PC-9 (cell line): ENCODE measurements at regions not wholly inside any gene's neighbourhood (a gene's known extent, or its start where the extent isn't known, plus 50 kb on each side); places are given as distances from the start of the nearest gene placed in this dataset.

Source experiments
- BruUV-seq: library from RNA; stranded (reverse); fragments of 400-500 nt; replicated peaks from 2 replicates; lab custom pipeline; 2021; lab: Mats Ljungman, UMichigan
- CTCF ChIA-PET: fragments of 300-600 bp; sonication (Branson Sonifier 250); formaldehyde crosslinking; loops from one replicate; lab custom pipeline; 2022; ENCODE audit warnings: antibody characterized with exemption; lab: Charles Lee
- POLR2A ChIA-PET: fragments of 300-600 bp; sonication (Branson Sonifier 250); formaldehyde crosslinking; loops from one replicate; lab custom pipeline; 2022; ENCODE audit warnings: antibody characterized with exemption; ENCODE audit not compliant: unreplicated experiment; lab: Charles Lee
- DNase-seq, 2 experiments: peaks; one replicate each; pipeline versions ENCODE4 v3.0.0 to v3.0.0-alpha.2; 2015 to 2022; ENCODE audit warnings: mixed read lengths in 1 of 2
- H2AFZ ChIP-seq: fragments of 200-600 bp; sonication (generic); 2 replicates; pipeline ENCODE4 v1.8.1; 2017; ENCODE audit warnings: antibody characterized with exemption
- H3F3A ChIP-seq: fragments of 200-600 bp; sonication (generic); 2 replicates; pipeline ENCODE4 v1.8.1; 2017; ENCODE audit warnings: antibody characterized with exemption, mild to moderate bottlenecking, low read depth; ENCODE audit not compliant: insufficient read depth
- H3K27ac ChIP-seq: fragments of 200-600 bp; sonication (generic); 2 replicates; pipeline ENCODE4 v1.6.1; 2016; ENCODE audit warnings: mixed run types
- H3K27me3 ChIP-seq: fragments of 200-600 bp; sonication (generic); 2 replicates; pipeline ENCODE4 v1.6.1; 2016; ENCODE audit warnings: low read depth, mixed run types; ENCODE audit not compliant: insufficient read depth
- H3K36me3 ChIP-seq: fragments of 200-600 bp; sonication (generic); 2 replicates; pipeline ENCODE4 v1.6.1; 2016; ENCODE audit warnings: low read depth, mixed run types
- H3K4me1 ChIP-seq: fragments of 200-600 bp; sonication (generic); replicated peaks from 2 replicates; pipeline ENCODE4 v1.6.1; 2016; ENCODE audit warnings: mixed run types; ENCODE audit not compliant: insufficient read depth
- H3K4me2 ChIP-seq: fragments of 200-600 bp; sonication (generic); 2 replicates; pipeline ENCODE4 v1.6.1; 2017; ENCODE audit warnings: mixed run types
- H3K4me3 ChIP-seq: fragments of 200-600 bp; sonication (generic); 2 replicates; pipeline ENCODE4 v1.6.1; 2016; ENCODE audit warnings: mixed run types
- H3K79me2 ChIP-seq: fragments of 200-600 bp; sonication (generic); 2 replicates; pipeline ENCODE4 v1.6.1; 2017; ENCODE audit warnings: low read depth, mixed run types
- H3K9me2 ChIP-seq: fragments of 200-600 bp; sonication (generic); 2 replicates; pipeline ENCODE4 v1.8.1; 2017; ENCODE audit warnings: mild to moderate bottlenecking; ENCODE audit not compliant: insufficient read depth
- H3K9me3 ChIP-seq: fragments of 200-600 bp; sonication (generic); 2 replicates; pipeline ENCODE4 v1.8.1; 2016; ENCODE audit warnings: low read depth; ENCODE audit not compliant: insufficient read depth
- H4K20me1 ChIP-seq: fragments of 200-600 bp; sonication (generic); 2 replicates; pipeline ENCODE4 v1.8.1; 2017; ENCODE audit not compliant: insufficient read depth
- EZH2 ChIP-seq: fragments of 200-600 bp; sonication (generic); IDR thresholded peaks from 2 replicates; pipeline ENCODE4 v1.8.0; 2017; ENCODE audit warnings: antibody characterized with exemption, low read depth
- intact Hi-C: fragments of 100-400 bp; cut with micrococcal nuclease; formaldehyde crosslinking; loops from one replicate; pipeline ENCODE4 v1.10.0; 2022; ENCODE audit not compliant: unreplicated experiment
- TF ChIP-seq, protein P1 (sequence below): fragments of 200-600 bp; sonication (generic); conservative IDR thresholded peaks from 2 replicates; pipeline ENCODE4 v1.6.1; 2017; ENCODE audit warnings: mixed run types, antibody characterized with exemption, mild to moderate bottlenecking, moderate library complexity

DNA sequence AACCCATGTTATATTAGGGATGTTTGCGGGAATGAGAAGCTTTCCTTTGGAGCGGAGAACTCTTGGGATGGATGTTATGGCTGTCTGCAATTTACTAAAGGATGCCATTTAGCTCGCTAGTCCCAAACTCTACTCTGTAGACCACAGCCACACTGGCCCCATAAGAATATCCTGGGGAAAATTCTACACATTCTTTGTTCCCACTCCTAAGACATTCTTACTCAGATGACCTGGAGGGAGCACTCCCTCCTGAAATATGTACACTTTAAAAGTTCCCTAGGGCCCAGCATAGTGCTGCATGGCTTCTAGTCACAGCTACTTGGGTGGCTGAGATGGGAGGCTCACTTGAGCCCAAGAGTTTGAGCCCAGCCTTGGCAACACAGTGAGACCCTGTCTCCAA is 288.7 kb upstream of the RORA start:
- no peaks in the 10 kb centered on the region for H3K79me2 ChIP-seq
- H3K27me3 ChIP-seq: no peaks in the 10 kb centered on the region
- H3K27ac ChIP-seq: no peak overlapping the region
- H2AFZ ChIP-seq: no peak overlapping the region
- ChIA-PET CTCF (no interaction called here), POLR2A (no interaction called here)
- no TSS peak for BruUV-seq
- H3K4me3 ChIP-seq: no peak overlapping the region
- no peaks in the 10 kb centered on the region for H3K9me3 ChIP-seq
- intact Hi-C loops: no loop called here
- H3F3A ChIP-seq: no peaks in the 10 kb centered on the region
- H3K4me1 ChIP-seq: no peaks in the 10 kb centered on the region
- TF ChIP-seq EZH2: no peak
- TF ChIP-seq, protein P1, sequence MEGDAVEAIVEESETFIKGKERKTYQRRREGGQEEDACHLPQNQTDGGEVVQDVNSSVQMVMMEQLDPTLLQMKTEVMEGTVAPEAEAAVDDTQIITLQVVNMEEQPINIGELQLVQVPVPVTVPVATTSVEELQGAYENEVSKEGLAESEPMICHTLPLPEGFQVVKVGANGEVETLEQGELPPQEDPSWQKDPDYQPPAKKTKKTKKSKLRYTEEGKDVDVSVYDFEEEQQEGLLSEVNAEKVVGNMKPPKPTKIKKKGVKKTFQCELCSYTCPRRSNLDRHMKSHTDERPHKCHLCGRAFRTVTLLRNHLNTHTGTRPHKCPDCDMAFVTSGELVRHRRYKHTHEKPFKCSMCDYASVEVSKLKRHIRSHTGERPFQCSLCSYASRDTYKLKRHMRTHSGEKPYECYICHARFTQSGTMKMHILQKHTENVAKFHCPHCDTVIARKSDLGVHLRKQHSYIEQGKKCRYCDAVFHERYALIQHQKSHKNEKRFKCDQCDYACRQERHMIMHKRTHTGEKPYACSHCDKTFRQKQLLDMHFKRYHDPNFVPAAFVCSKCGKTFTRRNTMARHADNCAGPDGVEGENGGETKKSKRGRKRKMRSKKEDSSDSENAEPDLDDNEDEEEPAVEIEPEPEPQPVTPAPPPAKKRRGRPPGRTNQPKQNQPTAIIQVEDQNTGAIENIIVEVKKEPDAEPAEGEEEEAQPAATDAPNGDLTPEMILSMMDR: no peak
- no peaks in the 10 kb centered on the region for H4K20me1 ChIP-seq
- no peaks in the 10 kb centered on the region for H3K36me3 ChIP-seq
- DNase-seq: no peak
- H3K9me2 ChIP-seq: no peaks in the 10 kb centered on the region
- no peak overlapping the region for H3K4me2 ChIP-seq

DNA sequence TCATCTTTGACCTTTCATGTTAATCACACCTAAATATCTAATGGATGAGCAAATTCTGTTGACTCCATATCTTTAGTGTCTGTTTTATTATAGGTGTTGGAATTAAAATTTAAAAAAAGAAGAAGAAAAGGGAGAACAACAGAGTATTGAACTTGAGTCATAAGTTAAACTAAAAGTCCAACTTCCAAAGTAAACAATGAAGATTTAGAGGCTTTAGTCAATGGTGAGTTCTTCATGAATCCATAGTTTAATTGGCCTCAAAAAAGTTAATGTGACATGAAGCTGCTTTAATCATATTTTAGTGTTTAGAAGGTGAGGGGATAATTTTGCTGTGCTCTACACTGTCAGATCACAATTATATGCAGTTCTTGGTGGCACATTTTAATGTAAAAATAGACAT is 288.2 kb upstream of the RORA start:
- no peak overlapping the region for H2AFZ ChIP-seq
- POLR2A ChIA-PET: no interaction called here
- no peak overlapping the region for H3K4me3 ChIP-seq
- intact Hi-C loops: no loop called here
- no peaks in the 10 kb centered on the region for H3F3A ChIP-seq
- TF ChIP-seq, protein P1: no peak
- no peak for TF ChIP-seq EZH2
- H3K4me1 ChIP-seq: no peaks in the 10 kb centered on the region
- DNase-seq: no peak
- H3K27ac ChIP-seq: no peak overlapping the region
- CTCF ChIA-PET: no interaction called here
- no peaks in the 10 kb centered on the region for H3K9me3 ChIP-seq
- no peaks in the 10 kb centered on the region for H3K9me2 ChIP-seq
- no TSS peak for BruUV-seq
- H3K27me3 ChIP-seq: no peaks in the 10 kb centered on the region
- H3K4me2 ChIP-seq: no peak overlapping the region
- H3K36me3 ChIP-seq: no peaks in the 10 kb centered on the region
- no peaks in the 10 kb centered on the region for H4K20me1 ChIP-seq
- no peaks in the 10 kb centered on the region for H3K79me2 ChIP-seq

DNA sequence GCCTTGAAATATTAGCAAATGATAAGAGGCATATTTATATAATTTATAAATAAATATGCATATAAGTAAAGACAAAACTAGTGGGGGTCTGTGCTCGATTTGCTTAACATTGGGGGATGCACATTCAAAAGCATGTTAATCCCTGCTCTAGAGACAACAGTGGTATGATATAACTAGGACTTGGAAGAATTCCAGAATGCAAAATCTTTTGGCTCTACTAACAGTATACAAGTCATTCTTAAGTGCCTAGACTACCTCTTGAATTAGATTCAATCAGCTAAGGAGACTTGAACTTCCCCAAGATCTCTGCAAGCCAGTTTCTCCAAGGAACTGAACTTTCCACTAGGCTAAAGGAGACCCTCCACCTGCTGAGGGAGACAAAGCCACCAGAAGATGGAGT is 282.7 kb upstream of the RORA start:
- no peak overlapping the region for H3K4me2 ChIP-seq
- no peak for DNase-seq
- no peak overlapping the region for H3K27ac ChIP-seq
- no peak overlapping the region for H3K4me3 ChIP-seq
- POLR2A ChIA-PET: no interaction called here
- no peaks in the 10 kb centered on the region for H3K9me3 ChIP-seq
- intact Hi-C loops: no loop called here
- no peaks in the 10 kb centered on the region for H3K79me2 ChIP-seq
- H3K4me1 ChIP-seq: no peaks in the 10 kb centered on the region
- CTCF ChIA-PET: no interaction called here
- H2AFZ ChIP-seq: no peak overlapping the region
- H3K27me3 ChIP-seq: peaks cover 17% of the 10 kb centered on the region; the same call in 1 of the 2 replicates
- H3K9me2 ChIP-seq: no peaks in the 10 kb centered on the region
- H3K36me3 ChIP-seq: no peaks in the 10 kb centered on the region
- no peaks in the 10 kb centered on the region for H3F3A ChIP-seq
- TF ChIP-seq, protein P1: no peak
- TF ChIP-seq EZH2: no peak
- no TSS peak for BruUV-seq
- H4K20me1 ChIP-seq: no peaks in the 10 kb centered on the region
